HG02840 (cell line): ENCODE measurements at regions not wholly inside any gene's neighbourhood (a gene's known extent, or its start where the extent isn't known, plus 50 kb on each side); places are given as distances from the start of the nearest gene placed in this dataset.
A peak's percentile ranks its signal among the peaks of the same experiment; 100 is the strongest.
"Not testable (repeated sequence)": the region's sequence is repeated elsewhere in the genome, so short reads cannot be mapped to it uniquely, and the experiment has no call there.

Source experiments
- ATAC-seq: cut with Tn5 transposase; IDR thresholded peaks from one replicate; pipeline ENCODE4 v1.9.1; 2021; ENCODE audit warnings: mild to moderate bottlenecking, moderate library complexity, moderate number of reproducible peaks; ENCODE audit not compliant: unreplicated experiment, low FRiP score

- no peak for ATAC-seq
Observed at GRCh38 chr2:182630207-182630606, 85.8 kb upstream of the DNAJC10 start.

- no peak for ATAC-seq
Observed at GRCh38 chr2:182631299-182631698, 84.8 kb upstream of the DNAJC10 start.

GRCh38 chr2:182634386-182634785 lies 81.7 kb upstream of the DNAJC10 start:
- ATAC-seq, result no peak

GRCh38 chr2:182636699-182637098 lies 79.4 kb upstream of the DNAJC10 start:
- ATAC-seq, result no peak

GRCh38 chr2:182638667-182639066 lies 77.4 kb upstream of the DNAJC10 start:
- no peak for ATAC-seq

GRCh38 chr2:182639971-182640370 lies 76.1 kb upstream of the DNAJC10 start:
- no peak for ATAC-seq

GRCh38 chr2:182642328-182642727 lies 73.7 kb upstream of the DNAJC10 start:
- peak; percentile 99 for ATAC-seq

GRCh38 chr2:182646763-182647498 lies 69.1 kb upstream of the DNAJC10 start:
- ATAC-seq, result no peak

GRCh38 chr2:182647499-182647787 lies 68.6 kb upstream of the DNAJC10 start:
- no peak for ATAC-seq

GRCh38 chr2:182649316-182649715 lies 66.7 kb upstream of the DNAJC10 start:
- no peak for ATAC-seq

GRCh38 chr2:182650704-182651103 lies 65.4 kb upstream of the DNAJC10 start:
- no peak for ATAC-seq

- no peak for ATAC-seq
Observed at GRCh38 chr2:182652326-182652725, 63.7 kb upstream of the DNAJC10 start.

GRCh38 chr2:182655750-182656149 lies 60.3 kb upstream of the DNAJC10 start:
- ATAC-seq, result no peak

- ATAC-seq, result no peak
Observed at GRCh38 chr2:182664212-182664611, 51.8 kb upstream of the DNAJC10 start.

GRCh38 chr2:182665500-182665899 lies 50.6 kb upstream of the DNAJC10 start:
- ATAC-seq, result not testable (repeated sequence)
